Uterus (tissue), 3 donors: ENCODE measurements at regions not wholly inside any gene's neighbourhood (a gene's known extent, or its start where the extent isn't known, plus 50 kb on each side); places are given as distances from the start of the nearest gene placed in this dataset.

Source experiments
- DNase-seq, 2 donors: peaks; one replicate each; pipeline ENCODE4 v3.0.0-alpha.2; 2019 to 2020
- H3K27ac ChIP-seq, 2 donors: fragments of 200-600 bp; sonication (generic); 1 replicate in 1 of 2; 2 replicates in 1 of 2; pipeline ENCODE4 v1.5.1; 2016 to 2018
- H3K27me3 ChIP-seq, 2 donors: fragments of 200-600 bp; sonication (generic); one replicate each; pipeline ENCODE4 v1.5.1; 2018 to 2019; ENCODE audit warnings: control low read depth in 1 of 2
- H3K36me3 ChIP-seq, 2 donors: fragments of 200-600 bp; sonication (generic); one replicate each; pipeline ENCODE4 v1.5.1; 2019; ENCODE audit warnings: control low read depth in 1 of 2
- H3K4me1 ChIP-seq, 2 donors: fragments of 200-600 bp; sonication (generic); one replicate each; pipeline ENCODE4 v1.5.1; 2018 to 2019; ENCODE audit warnings: control low read depth in 1 of 2
- H3K4me3 ChIP-seq, 2 donors: fragments of 200-600 bp; sonication (generic); 1 replicate in 1 of 2; 2 replicates in 1 of 2; pipeline ENCODE4 v1.5.1; 2018 to 2019; ENCODE audit warnings: mild to moderate bottlenecking in 1 of 2
- H3K9me3 ChIP-seq, 2 donors: fragments of 200-600 bp; sonication (generic); one replicate each; pipeline ENCODE4 v1.5.1; 2019; ENCODE audit warnings: control low read depth in 1 of 2
- CTCF ChIP-seq, 4 experiments: fragments of 200-600 bp in 2 of 4; fragments of 450-650 bp in 2 of 4; sonication (generic) in 2 of 4; IDR thresholded peaks; one replicate each; pipeline ENCODE4 v1.5.1; 2016 to 2019; ENCODE audit warnings: antibody characterized with exemption in 4 of 4, mild to moderate bottlenecking in 2 of 4, moderate library complexity in 1 of 4
- POLR2A ChIP-seq, 2 donors: fragments of 450-650 bp; IDR thresholded peaks; one replicate each; pipeline ENCODE4 v1.6.1; 2016; ENCODE audit warnings: antibody characterized with exemption in 2 of 2, mild to moderate bottlenecking in 1 of 2, moderate library complexity in 1 of 2
- intact Hi-C: fragments of 100-400 bp; cut with DNase I; formaldehyde crosslinking; loops from one replicate; pipeline ENCODE4 v1.15.1; 2023; ENCODE audit warnings: low total_unique reads
- donor health status: DM: yes; HTN: yes; CAD: no.

GRCh38 chr7:25349283-25350017, 121.2 kb upstream of the NPVF start:
- Histone ChIP-seq H3K4me3 (no peak overlapping the region), H3K4me1 (no peaks in the 10 kb centered on the region), H3K9me3 (no peaks in the 10 kb centered on the region), H3K27me3 (no peaks in the 10 kb centered on the region), H3K27ac (no peak overlapping the region), H3K36me3 (no peaks in the 10 kb centered on the region)
- intact Hi-C loops: no loop called here
- no peak for TF ChIP-seq CTCF (IDR thresholded peaks at IDR 0.05)
- no peak for TF ChIP-seq POLR2A (IDR thresholded peaks at IDR 0.05)
- DNase-seq: no peak

DNA sequence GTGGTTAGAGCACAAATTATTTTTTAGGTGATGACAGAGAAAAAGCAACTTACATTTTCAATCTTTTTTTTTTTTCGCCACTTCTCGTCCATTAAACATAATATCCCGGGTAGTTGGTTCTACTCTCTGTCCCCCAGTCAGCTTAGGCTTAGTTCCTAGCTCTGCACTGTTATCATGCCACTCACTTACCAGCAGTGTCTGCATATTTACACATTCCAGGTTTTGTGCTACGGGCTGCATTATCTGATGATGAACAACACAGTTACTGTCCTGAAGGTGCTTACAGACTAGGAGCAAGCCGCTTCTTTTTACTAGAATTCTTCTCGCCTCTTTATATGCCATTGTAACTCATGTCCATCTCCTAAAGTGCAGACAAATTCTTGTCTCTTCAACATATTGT, 121.8 kb upstream of the NPVF start:
- no peak overlapping the region for H3K4me3 ChIP-seq
- no peak for TF ChIP-seq POLR2A (IDR thresholded peaks at IDR 0.05)
- TF ChIP-seq CTCF (IDR thresholded peaks at IDR 0.05): no peak
- no peak for DNase-seq
- intact Hi-C loops: no loop called here
- H3K36me3 ChIP-seq: no peaks in the 10 kb centered on the region
- H3K4me1 ChIP-seq: no peaks in the 10 kb centered on the region
- no peak overlapping the region for H3K27ac ChIP-seq
- no peaks in the 10 kb centered on the region for H3K27me3 ChIP-seq
- H3K9me3 ChIP-seq: no peaks in the 10 kb centered on the region

GRCh38 chr7:25351761-25352160, 123.5 kb upstream of the NPVF start:
- Histone ChIP-seq H3K4me1 (no peaks in the 10 kb centered on the region), H3K36me3 (no peaks in the 10 kb centered on the region), H3K9me3 (no peaks in the 10 kb centered on the region), H3K27ac (no peak overlapping the region), H3K27me3 (no peaks in the 10 kb centered on the region), H3K4me3 (no peak overlapping the region)
- intact Hi-C loops: no loop called here
- TF ChIP-seq CTCF (IDR thresholded peaks at IDR 0.05) (no peak), POLR2A (IDR thresholded peaks at IDR 0.05) (no peak)
- no peak for DNase-seq

- no peak for TF ChIP-seq CTCF (IDR thresholded peaks at IDR 0.05)
- TF ChIP-seq POLR2A (IDR thresholded peaks at IDR 0.05): no peak
- Histone ChIP-seq H3K4me1 (no peaks in the 10 kb centered on the region), H3K27me3 (no peaks in the 10 kb centered on the region), H3K27ac (no peak overlapping the region), H3K4me3 (no peak overlapping the region), H3K9me3 (no peaks in the 10 kb centered on the region), H3K36me3 (no peaks in the 10 kb centered on the region)
- no peak for DNase-seq
- intact Hi-C loops: no loop called here
Measured at GRCh38 chr7:25353196-25353595, 124.9 kb upstream of the NPVF start.

DNA sequence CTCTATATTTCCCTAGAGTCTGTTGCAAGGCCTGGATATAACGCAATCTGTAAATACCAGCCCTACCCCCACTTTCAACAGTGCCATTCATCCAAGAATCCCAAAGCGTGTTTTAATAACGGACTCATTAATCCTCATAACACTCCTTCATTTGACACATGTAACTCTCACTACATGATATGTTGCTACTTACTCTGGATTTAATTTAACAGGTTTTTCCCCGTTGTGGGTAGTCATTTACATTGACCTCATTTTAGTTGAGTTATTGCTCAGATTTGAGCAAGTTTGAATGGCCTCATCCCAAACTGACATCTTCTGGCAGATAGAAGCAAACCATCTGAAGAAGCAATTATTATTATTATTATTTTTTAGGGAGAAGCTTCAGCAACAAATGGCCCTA, 125.4 kb upstream of the NPVF start:
- TF ChIP-seq POLR2A (IDR thresholded peaks at IDR 0.05): no peak
- no peak for TF ChIP-seq CTCF (IDR thresholded peaks at IDR 0.05)
- Histone ChIP-seq H3K27me3 (no peaks in the 10 kb centered on the region), H3K27ac (no peak overlapping the region), H3K9me3 (no peaks in the 10 kb centered on the region), H3K36me3 (no peaks in the 10 kb centered on the region), H3K4me1 (no peaks in the 10 kb centered on the region), H3K4me3 (no peak overlapping the region)
- no peak for DNase-seq
- intact Hi-C loops: no loop called here
